GM21825 (cell line): ENCODE measurements at regions not wholly inside any gene's neighbourhood (a gene's known extent, or its start where the extent isn't known, plus 50 kb on each side); places are given as distances from the start of the nearest gene placed in this dataset.

Source experiments
- ATAC-seq: cut with Tn5 transposase; IDR thresholded peaks from one replicate; pipeline ENCODE4 v1.9.1; 2021; ENCODE audit warnings: mild to moderate bottlenecking, moderate library complexity; ENCODE audit not compliant: unreplicated experiment

GRCh38 chr1:82215853-82216175 is 415.1 kb downstream of the ADGRL2 start:
- ATAC-seq = no peak

- no peak for ATAC-seq
Observed at GRCh38 chr1:82215056-82215852, 414.5 kb downstream of the ADGRL2 start.

GRCh38 chr1:82214606-82215005 is 413.9 kb downstream of the ADGRL2 start:
- ATAC-seq = no peak

- no peak for ATAC-seq
Observed at GRCh38 chr1:82197606-82198005, 396.9 kb downstream of the ADGRL2 start.

DNA sequence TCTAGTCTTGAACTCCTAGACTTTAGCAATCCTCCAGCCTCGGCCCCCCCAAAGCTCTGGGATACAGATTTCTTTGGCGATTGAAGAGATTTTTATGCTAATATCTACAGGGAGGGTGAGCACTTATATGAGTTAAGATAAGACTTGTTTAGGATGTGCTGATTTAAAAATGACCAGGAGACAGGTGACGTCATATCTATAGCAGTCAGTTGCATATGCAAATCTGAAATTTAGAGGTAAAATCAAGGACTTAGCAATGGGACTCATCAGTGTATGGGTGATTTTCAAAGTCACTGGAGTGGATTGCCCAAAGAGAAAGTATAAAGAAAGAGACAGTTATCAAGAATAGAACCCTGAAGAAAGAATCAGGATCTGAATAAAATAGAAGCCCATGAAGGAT is 394.5 kb downstream of the ADGRL2 start:
- no peak for ATAC-seq

DNA sequence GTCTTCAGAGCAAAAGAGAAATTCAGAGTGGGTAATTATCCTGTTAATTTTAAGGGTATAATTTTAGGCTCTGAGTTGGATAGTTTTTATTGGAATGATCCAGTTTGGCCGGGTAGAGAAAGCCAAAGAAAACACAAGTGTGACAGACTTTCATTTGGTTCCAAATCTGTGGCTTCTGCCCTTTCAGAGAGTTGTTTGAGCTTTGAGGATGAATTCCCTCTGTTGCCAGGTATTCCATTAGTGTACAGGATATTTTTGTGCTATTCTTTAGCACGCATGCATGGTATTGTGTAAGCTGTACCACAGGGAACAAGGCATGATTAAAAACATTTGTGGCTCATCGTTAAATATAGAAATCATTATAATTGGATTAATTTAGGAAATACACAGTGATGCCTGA is 384.4 kb downstream of the ADGRL2 start:
- ATAC-seq = no peak

DNA sequence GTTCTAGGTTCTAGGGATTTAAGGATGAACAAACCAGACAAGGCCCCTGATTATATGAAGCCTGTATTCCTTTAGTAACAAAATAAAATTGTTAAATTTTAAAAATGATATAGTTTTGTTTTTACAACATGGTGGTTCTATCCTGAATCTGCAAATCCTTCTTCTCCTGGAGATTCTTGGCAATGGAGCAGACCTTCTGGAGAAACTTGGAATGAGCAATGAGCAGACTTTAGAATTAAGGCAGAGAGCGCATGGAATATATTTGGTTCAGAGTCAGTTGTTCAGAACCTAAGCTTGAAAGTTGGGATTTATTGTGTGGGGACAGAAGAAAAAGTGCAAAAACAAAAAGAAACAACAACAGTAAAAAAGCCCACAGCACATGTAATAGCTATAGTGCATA is 381.1 kb downstream of the ADGRL2 start:
- no peak for ATAC-seq

DNA sequence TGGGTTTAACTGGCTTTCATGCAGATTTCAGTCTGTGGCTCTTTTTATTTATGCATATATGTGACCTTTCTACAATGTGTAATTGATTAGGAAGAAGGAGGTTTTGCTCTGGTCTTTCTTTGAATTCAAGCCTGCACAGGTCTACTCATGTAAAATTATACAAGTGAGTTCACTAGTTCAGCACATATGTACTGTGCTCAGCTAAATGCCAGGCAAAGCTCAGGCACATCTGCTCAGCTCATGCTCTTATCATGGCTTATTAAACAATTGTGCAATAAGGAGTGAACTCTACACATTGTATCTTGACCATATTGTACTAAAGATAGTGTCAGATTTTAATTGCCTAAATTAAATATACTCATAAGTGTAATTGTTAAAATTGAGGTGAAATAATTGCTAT is 378.4 kb downstream of the ADGRL2 start:
- ATAC-seq = no peak

- no peak for ATAC-seq
Observed at GRCh38 chr1:82177192-82177591, 376.5 kb downstream of the ADGRL2 start.

DNA sequence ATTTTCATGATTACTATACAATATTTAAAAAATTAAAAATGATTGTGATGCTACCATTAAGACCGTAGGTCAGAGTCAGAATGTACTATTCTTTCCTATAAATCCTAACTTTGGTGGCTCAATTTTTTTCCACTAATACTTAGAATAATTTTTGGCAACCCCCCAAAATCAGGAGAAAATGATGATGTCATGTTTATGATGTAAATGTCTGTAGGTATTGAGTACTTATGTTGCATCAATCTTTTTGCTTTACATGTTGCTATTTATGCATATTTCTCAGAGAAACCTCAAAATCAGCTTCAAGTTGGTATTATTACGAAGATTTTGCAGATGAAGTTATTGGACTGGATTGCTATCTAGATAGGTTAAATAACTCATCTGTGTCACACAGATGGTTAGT is 371.2 kb downstream of the ADGRL2 start:
- ATAC-seq = no peak

DNA sequence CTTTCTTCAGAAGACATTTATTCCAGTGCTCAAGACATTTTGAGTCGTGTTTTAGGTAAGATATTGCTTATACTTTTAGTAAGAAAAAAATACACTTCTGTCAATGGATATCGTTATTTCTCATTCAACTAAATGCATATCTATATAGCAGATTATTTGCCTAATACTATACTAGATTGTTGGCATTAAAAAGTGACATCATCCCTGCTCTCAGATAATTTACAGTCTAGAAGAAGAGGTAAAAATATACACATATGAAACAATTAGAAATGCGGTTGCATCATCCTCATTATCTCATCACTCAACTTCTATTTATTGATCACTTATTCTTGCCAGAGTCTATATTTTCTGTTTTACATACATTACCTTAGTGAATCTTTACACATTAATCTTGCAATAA is 367.7 kb downstream of the ADGRL2 start:
- no peak for ATAC-seq

DNA sequence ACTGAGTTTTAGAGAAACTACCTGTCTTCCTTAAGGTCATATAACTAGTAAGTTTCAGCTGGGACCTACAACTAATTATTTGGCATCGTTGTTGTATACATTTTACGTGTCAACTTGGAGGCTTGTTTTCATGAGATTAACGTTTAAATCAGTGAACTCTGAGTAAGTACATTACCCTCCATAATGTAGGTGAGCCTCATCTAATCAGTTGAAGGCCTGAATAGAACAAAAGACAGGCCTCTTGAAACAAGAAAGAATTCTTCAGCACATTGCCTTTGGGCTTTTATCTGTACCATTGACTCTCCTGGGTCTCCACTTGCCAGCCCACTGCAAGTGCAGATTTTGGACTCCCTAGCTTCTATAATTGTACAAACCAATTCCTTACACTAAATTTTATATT is 364.6 kb downstream of the ADGRL2 start:
- ATAC-seq = no peak

DNA sequence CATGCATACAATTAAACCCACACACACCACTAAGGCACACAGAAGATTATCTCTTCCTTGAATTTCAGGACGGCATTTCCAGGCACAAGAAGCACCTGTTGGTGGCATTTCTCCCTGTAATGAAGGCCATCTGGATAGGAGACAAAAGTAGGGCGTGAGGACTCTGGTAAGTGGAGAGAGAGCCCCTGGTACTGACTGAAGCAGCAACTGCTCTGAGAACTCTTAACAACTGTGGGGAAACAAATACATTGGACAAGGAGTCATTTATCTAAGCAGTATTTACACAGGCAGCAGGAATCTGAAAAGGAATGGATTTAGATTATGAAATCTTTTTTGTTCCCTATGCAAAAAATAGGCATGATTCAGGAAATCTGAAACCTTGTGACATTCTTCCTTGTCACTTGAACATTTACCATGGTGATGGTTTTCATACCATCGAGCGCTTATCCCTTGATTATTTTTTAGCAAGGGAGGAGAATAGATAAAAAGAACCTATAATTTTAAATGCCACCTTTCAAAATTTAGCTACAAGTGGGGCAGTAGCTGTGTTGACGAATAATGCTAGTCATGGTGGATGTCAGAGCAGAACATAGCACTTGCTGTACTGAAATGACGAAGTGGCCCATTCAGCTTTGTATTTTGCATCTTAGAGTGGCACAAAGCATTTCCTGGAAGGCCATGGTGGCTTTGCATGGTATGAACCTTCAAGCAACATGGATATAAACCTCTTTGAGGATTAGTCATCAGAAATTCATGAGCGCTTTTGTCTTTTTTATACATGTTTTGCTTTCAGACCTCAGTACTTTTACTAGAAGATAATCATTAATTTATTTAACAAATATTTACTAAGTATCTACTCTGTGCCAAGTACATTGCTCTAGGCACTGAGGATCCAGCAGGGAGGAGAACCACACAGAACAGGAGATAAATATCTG is 362.0 kb downstream of the ADGRL2 start:
- no peak for ATAC-seq

GRCh38 chr1:82161700-82162141 is 361.0 kb downstream of the ADGRL2 start:
- no peak for ATAC-seq

DNA sequence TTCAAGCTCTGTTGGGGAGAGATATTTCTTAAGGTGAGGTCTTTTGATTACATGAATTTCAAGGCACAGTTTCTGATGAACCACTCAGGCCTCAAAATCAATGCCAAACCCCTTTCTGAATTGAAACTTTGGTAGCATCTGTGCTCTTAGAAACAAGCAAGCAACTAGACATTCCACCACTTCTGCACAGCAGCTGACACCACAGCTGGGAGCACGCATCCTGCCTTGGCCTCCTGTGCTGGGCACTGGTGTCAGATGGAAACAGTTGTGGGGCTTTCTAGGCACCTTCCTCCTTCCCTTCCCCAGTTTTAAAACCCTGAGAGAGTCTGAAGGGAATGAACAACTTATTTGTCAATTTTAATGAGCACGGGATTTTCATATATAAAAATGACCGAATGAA is 360.2 kb downstream of the ADGRL2 start:
- no peak for ATAC-seq

GRCh38 chr1:82160036-82160435 is 359.3 kb downstream of the ADGRL2 start:
- no peak for ATAC-seq

DNA sequence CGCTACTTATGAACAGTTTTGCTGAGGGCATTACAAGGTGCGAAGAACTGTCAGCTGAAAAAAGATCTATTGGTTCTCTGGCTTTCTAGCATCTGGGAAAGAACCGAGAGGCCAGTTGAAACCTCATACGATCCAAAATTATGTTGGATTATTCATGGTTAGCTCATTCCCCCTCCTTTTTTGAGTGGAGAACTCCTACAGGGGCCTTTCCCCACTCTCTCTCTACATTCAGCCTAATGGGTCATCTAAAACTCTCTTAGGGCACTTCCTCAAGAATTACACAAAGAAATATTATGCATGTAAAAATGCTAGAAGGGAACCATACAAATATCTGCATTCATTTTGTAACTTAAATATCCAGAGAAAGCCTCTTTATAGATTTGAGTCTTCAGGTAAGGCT is 358.2 kb downstream of the ADGRL2 start:
- ATAC-seq = no peak

GRCh38 chr1:82154219-82154970 is 353.7 kb downstream of the ADGRL2 start:
- no peak for ATAC-seq

- ATAC-seq = no peak
Observed at GRCh38 chr1:82153752-82154151, 353.0 kb downstream of the ADGRL2 start.

- ATAC-seq = no peak
Observed at GRCh38 chr1:82153272-82153629, 352.5 kb downstream of the ADGRL2 start.
